Panc1 (cell line): ENCODE measurements at regions not wholly inside any gene's neighbourhood (a gene's known extent, or its start where the extent isn't known, plus 50 kb on each side); places are given as distances from the start of the nearest gene placed in this dataset.

Experiments used
- ATAC-seq: fragments of 200-7000 bp; cut with Tn5 transposase; 2 replicates; pipeline ENCODE4 v1.9.1; 2020; ENCODE audit warnings: mild to moderate bottlenecking, moderate library complexity
- BruUV-seq: library from RNA; stranded (reverse); fragments of 400-500 nt; replicated peaks from 2 replicates; lab custom pipeline; 2021; lab: Mats Ljungman, UMichigan
- CTCF ChIA-PET: fragments of 300-600 bp; sonication (Branson Sonifier 250); formaldehyde crosslinking; loops from one replicate; lab custom pipeline; 2022; ENCODE audit warnings: antibody characterized with exemption; lab: Charles Lee
- POLR2A ChIA-PET: fragments of 300-600 bp; sonication (Branson Sonifier 250); formaldehyde crosslinking; loops from one replicate; lab custom pipeline; 2022; ENCODE audit warnings: antibody characterized with exemption; lab: Charles Lee
- DNase-seq: peaks from one replicate; pipeline ENCODE4 v3.0.0-alpha.2; 2010; ENCODE audit warnings: low read depth, low spot score
- H3K27ac ChIP-seq: 2 replicates; pipeline ENCODE4 v1.5.1; 2011; ENCODE audit warnings: mild to moderate bottlenecking, low read length, inconsistent platforms
- H3K27me3 ChIP-seq: fragments of 200-500 bp; sonication (Bioruptor generic); 2 replicates; pipeline ENCODE4 v1.6.0; 2014; ENCODE audit warnings: low read length, inconsistent platforms; ENCODE audit not compliant: control insufficient read depth, insufficient read depth
- H3K36me3 ChIP-seq: fragments of 200-500 bp; sonication (Bioruptor generic); 2 replicates; pipeline ENCODE4 v1.5.1; 2014; ENCODE audit warnings: inconsistent platforms, mild to moderate bottlenecking, low read length, moderate library complexity; ENCODE audit not compliant: control insufficient read depth, insufficient read depth
- H3K4me1 ChIP-seq: 2 replicates; pipeline ENCODE4 v1.5.1; 2011; ENCODE audit warnings: inconsistent platforms, mild to moderate bottlenecking, low read length, moderate library complexity; ENCODE audit not compliant: control insufficient read depth, insufficient read depth
- H3K4me3 ChIP-seq, 2 experiments: 2 replicates each; pipeline ENCODE4 v1.5.1; 2011 to 2012; ENCODE audit warnings: low read depth in 2 of 2, low read length in 2 of 2, mild to moderate bottlenecking in 2 of 2, inconsistent platforms in 1 of 2, moderate library complexity in 1 of 2
- H3K9me3 ChIP-seq: fragments of 200-500 bp; sonication (Bioruptor generic); 2 replicates; pipeline ENCODE4 v1.5.1; 2014; ENCODE audit warnings: low read depth, mild to moderate bottlenecking, inconsistent platforms, low read length, moderate library complexity; ENCODE audit not compliant: control insufficient read depth, insufficient read depth
- POLR2AphosphoS5 ChIP-seq: IDR thresholded peaks from 2 replicates; pipeline ENCODE4 v1.6.1; 2012; ENCODE audit warnings: mild to moderate bottlenecking, low read depth, low read length, moderate library complexity
- REST ChIP-seq, 2 experiments: IDR thresholded peaks; 2 replicates each; pipeline ENCODE4 v1.6.1; 2011 to 2012; ENCODE audit warnings: low read depth in 2 of 2, control low read depth in 1 of 2, low read length in 1 of 2, mild to moderate bottlenecking in 1 of 2, moderate library complexity in 1 of 2; ENCODE audit not compliant: insufficient read depth in 1 of 2
- SIN3A ChIP-seq: IDR thresholded peaks from 2 replicates; pipeline ENCODE4 v1.6.1; 2012; ENCODE audit warnings: low read depth, mild to moderate bottlenecking, low read length, moderate library complexity, borderline replicate concordance; ENCODE audit not compliant: insufficient read depth
- TCF7L2 ChIP-seq: IDR thresholded peaks from 2 replicates; pipeline ENCODE4 v1.6.1; 2011; ENCODE audit warnings: mild to moderate bottlenecking, low read depth, low read length, inconsistent platforms
- in situ Hi-C: cut with HindIII; loops from 2 replicates; pipeline ENCODE4 v1.10.0; 2016; ENCODE audit warnings: low sequenced_read_pairs, low pct_unique_long_range_greater_than_20kb
- intact Hi-C: fragments of 100-400 bp; cut with micrococcal nuclease; formaldehyde crosslinking; loops from one replicate; pipeline ENCODE4 v1.10.0; 2022; ENCODE audit not compliant: unreplicated experiment
- TF ChIP-seq, protein P1 (sequence below): fragments of 450-650 bp; IDR thresholded peaks from 2 replicates; pipeline ENCODE4 v1.5.1; 2017; ENCODE audit warnings: mild to moderate bottlenecking

DNA sequence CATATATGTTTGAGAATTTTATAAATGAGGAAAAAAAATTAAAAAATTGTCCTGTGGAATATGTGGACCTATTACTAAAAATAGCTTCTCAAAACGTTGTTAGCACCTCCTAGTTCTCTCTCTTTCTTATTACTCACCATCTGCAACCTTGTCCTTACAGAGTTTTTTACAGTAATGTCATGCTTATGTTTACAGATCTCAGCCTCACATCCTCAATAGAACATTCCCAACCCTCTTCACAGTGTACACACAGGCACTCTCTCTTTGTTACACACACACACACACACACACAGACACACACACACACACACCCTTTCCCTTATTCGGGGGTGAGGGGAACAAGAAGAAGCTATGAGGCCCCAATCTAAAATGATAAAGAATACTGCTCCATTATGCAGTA is 197.7 kb downstream of the SLITRK6 start:
- Histone ChIP-seq H3K27ac (no peak overlapping the region), H3K36me3 (no peaks in the 10 kb centered on the region), H3K27me3 (no peaks in the 10 kb centered on the region), H3K4me1 (no peaks in the 10 kb centered on the region), H3K4me3 (no peak overlapping the region), H3K9me3 (no peaks in the 10 kb centered on the region)
- POLR2A ChIA-PET = no interaction called here
- ATAC-seq = no peak
- no peak for DNase-seq
- no TSS peak for BruUV-seq
- intact Hi-C loops = no loop called here
- CTCF ChIA-PET = no interaction called here
- in situ Hi-C loops = no loop called here
- TF ChIP-seq SIN3A (no peak), TCF7L2 (no peak), REST (IDR thresholded peaks at IDR 0.05; ENCODE audit: insufficient read depth in 1 of 2, low read depth in 2 of 2, low read length in 1 of 2) (no peak), POLR2AphosphoS5 (no peak)
- TF ChIP-seq, protein P1, sequence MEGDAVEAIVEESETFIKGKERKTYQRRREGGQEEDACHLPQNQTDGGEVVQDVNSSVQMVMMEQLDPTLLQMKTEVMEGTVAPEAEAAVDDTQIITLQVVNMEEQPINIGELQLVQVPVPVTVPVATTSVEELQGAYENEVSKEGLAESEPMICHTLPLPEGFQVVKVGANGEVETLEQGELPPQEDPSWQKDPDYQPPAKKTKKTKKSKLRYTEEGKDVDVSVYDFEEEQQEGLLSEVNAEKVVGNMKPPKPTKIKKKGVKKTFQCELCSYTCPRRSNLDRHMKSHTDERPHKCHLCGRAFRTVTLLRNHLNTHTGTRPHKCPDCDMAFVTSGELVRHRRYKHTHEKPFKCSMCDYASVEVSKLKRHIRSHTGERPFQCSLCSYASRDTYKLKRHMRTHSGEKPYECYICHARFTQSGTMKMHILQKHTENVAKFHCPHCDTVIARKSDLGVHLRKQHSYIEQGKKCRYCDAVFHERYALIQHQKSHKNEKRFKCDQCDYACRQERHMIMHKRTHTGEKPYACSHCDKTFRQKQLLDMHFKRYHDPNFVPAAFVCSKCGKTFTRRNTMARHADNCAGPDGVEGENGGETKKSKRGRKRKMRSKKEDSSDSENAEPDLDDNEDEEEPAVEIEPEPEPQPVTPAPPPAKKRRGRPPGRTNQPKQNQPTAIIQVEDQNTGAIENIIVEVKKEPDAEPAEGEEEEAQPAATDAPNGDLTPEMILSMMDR = no peak

GRCh38 chr13:85597790-85598500 is 201.3 kb downstream of the SLITRK6 start:
- intact Hi-C loops (no loop called here), in situ Hi-C loops (no loop called here)
- no peak overlapping the region; the same call in 1 of the 2 replicates for H3K27ac ChIP-seq
- ATAC-seq (no peak), DNase-seq (no peak)
- POLR2A ChIA-PET = no interaction called here
- H3K36me3 ChIP-seq = no peaks in the 10 kb centered on the region
- no TSS peak for BruUV-seq
- H3K4me1 ChIP-seq = no peaks in the 10 kb centered on the region
- no peaks in the 10 kb centered on the region for H3K9me3 ChIP-seq
- TF ChIP-seq SIN3A (no peak), TCF7L2 (no peak), REST (IDR thresholded peaks at IDR 0.05; ENCODE audit: insufficient read depth in 1 of 2, low read depth in 2 of 2, low read length in 1 of 2) (no peak), POLR2AphosphoS5 (no peak)
- TF ChIP-seq, protein P1 = no peak
- CTCF ChIA-PET = no interaction called here
- H3K4me3 ChIP-seq = no peak overlapping the region
- H3K27me3 ChIP-seq = no peaks in the 10 kb centered on the region
